CD14-positive monocyte (primary cell): ENCODE measurements at regions not wholly inside any gene's neighbourhood (a gene's known extent, or its start where the extent isn't known, plus 50 kb on each side); places are given as distances from the start of the nearest gene placed in this dataset.

Source experiments
- DNase-seq, 3 donors: peaks; one replicate each; pipeline ENCODE4 v3.0.0-alpha.2; 2011 to 2022
- H2AFZ ChIP-seq: 2 replicates; pipeline ENCODE4 v1.6.0; 2012; ENCODE audit warnings: mild to moderate bottlenecking, low read depth, low read length, inconsistent platforms; ENCODE audit not compliant: insufficient read depth, poor library complexity, severe bottlenecking
- H3K27ac ChIP-seq, 2 donors: 1 replicate in 1 of 2; 2 replicates in 1 of 2; pipeline ENCODE4 v1.5.1; 2012 to 2013; ENCODE audit warnings: low read length in 2 of 2, control low read depth in 1 of 2, inconsistent platforms in 1 of 2, low read depth in 1 of 2, mild to moderate bottlenecking in 1 of 2
- H3K27me3 ChIP-seq, 2 donors: one replicate each; pipeline versions ENCODE4 v1.6.0 to v1.6.1; 2011 to 2013; ENCODE audit warnings: low read length in 2 of 2; ENCODE audit not compliant: control insufficient read depth in 2 of 2, insufficient read depth in 2 of 2
- H3K36me3 ChIP-seq, 2 donors: replicated peaks in 1 of 2; 1 replicate in 1 of 2; 2 replicates in 1 of 2; pipeline versions ENCODE4 v1.5.1 to v1.6.1; 2012 to 2013; ENCODE audit warnings: low read length in 2 of 2, control low read depth in 1 of 2, inconsistent platforms in 1 of 2, mild to moderate bottlenecking in 1 of 2; ENCODE audit not compliant: insufficient read depth in 2 of 2, control insufficient read depth in 1 of 2
- H3K4me1 ChIP-seq, 2 donors: 1 replicate in 1 of 2; 2 replicates in 1 of 2; pipeline versions ENCODE4 v1.5.1 to v1.6.1; 2012 to 2013; ENCODE audit warnings: low read length in 2 of 2, control low read depth in 1 of 2, inconsistent platforms in 1 of 2, mild to moderate bottlenecking in 1 of 2, moderate library complexity in 1 of 2; ENCODE audit not compliant: insufficient read depth in 2 of 2, control insufficient read depth in 1 of 2
- H3K4me2 ChIP-seq: replicated peaks from 2 replicates; pipeline ENCODE3; 2012; ENCODE audit warnings: low read length, moderate library complexity, mild to moderate bottlenecking; ENCODE audit not compliant: poor library complexity, severe bottlenecking; ENCODE audit errors: extremely low read depth
- H3K4me3 ChIP-seq, 3 experiments: fragments of 200-600 bp in 1 of 3; sonication (generic) in 1 of 3; replicated peaks in 1 of 3; 1 replicate in 2 of 3; 2 replicates in 1 of 3; pipeline ENCODE4 v1.5.1; 2011 to 2013; ENCODE audit warnings: low read length in 3 of 3, mild to moderate bottlenecking in 3 of 3, control low read depth in 2 of 3, low read depth in 2 of 3, inconsistent platforms in 1 of 3, moderate library complexity in 1 of 3
- H3K79me2 ChIP-seq: 2 replicates; pipeline ENCODE4 v1.6.0; 2012; ENCODE audit warnings: mild to moderate bottlenecking, control low read depth, inconsistent platforms, low read length, moderate library complexity; ENCODE audit not compliant: insufficient read depth
- H3K9ac ChIP-seq: 2 replicates; pipeline ENCODE4 v1.6.0; 2017; ENCODE audit warnings: low read length, mild to moderate bottlenecking; ENCODE audit not compliant: insufficient read depth, poor library complexity, severe bottlenecking
- H3K9me3 ChIP-seq, 2 donors: replicated peaks in 1 of 2; 1 replicate in 1 of 2; 2 replicates in 1 of 2; pipeline versions ENCODE4 v1.5.1 to v1.6.1; 2012 to 2013; ENCODE audit warnings: low read length in 2 of 2, control low read depth in 1 of 2; ENCODE audit not compliant: control insufficient read depth in 1 of 2, insufficient read depth in 1 of 2
- H4K20me1 ChIP-seq: 2 replicates; pipeline ENCODE4 v1.6.0; 2012; ENCODE audit warnings: mild to moderate bottlenecking, low read length, control low read depth, moderate library complexity; ENCODE audit not compliant: insufficient read depth
- H3K27ac Mint-ChIP-seq, 7 donors: one replicate each; pipeline ENCODE4 v1.8.0; 2020; ENCODE audit warnings: mild to moderate bottlenecking in 7 of 7, mixed read lengths in 7 of 7, moderate library complexity in 6 of 7, inconsistent platforms in 2 of 7
- H3K27me3 Mint-ChIP-seq, 3 donors: one replicate each; pipeline ENCODE4 v1.8.0; 2021 to 2022; ENCODE audit warnings: low read depth in 3 of 3, mild to moderate bottlenecking in 3 of 3, mixed read lengths in 3 of 3, moderate library complexity in 3 of 3, inconsistent platforms in 1 of 3
- H3K36me3 Mint-ChIP-seq, 2 donors: one replicate each; pipeline ENCODE4 v1.8.0; 2020; ENCODE audit warnings: mixed read lengths in 2 of 2, inconsistent platforms in 1 of 2, mild to moderate bottlenecking in 1 of 2
- H3K4me1 Mint-ChIP-seq: one replicate; pipeline ENCODE4 v1.8.0; 2020; ENCODE audit warnings: mild to moderate bottlenecking, mixed read lengths
- H3K4me3 Mint-ChIP-seq, 2 donors: one replicate each; pipeline ENCODE4 v1.8.0; 2020; ENCODE audit warnings: mild to moderate bottlenecking in 2 of 2, mixed read lengths in 2 of 2, moderate library complexity in 1 of 2
- H3K9me3 Mint-ChIP-seq, 7 donors: one replicate each; pipeline ENCODE4 v1.8.0; 2020 to 2022; ENCODE audit warnings: mixed read lengths in 7 of 7, mild to moderate bottlenecking in 6 of 7, moderate library complexity in 6 of 7, inconsistent platforms in 2 of 7
- WGBS: methylation state at CpG from one replicate; pipeline ENCODE4 v1.1.5; 2013; ENCODE audit warnings: missing lambda C conversion rate; ENCODE audit not compliant: insufficient coverage; 5-methylcytosine and 5-hydroxymethylcytosine counted together
- intact Hi-C, 2 donors: fragments of 100-400 bp; cut with micrococcal nuclease; formaldehyde crosslinking; loops; one replicate each; pipeline versions ENCODE4 v1.15.0 to v1.15.1; 2023
- TF ChIP-seq, protein P1 (sequence below): fragments of 200-600 bp; IDR thresholded peaks from one replicate; pipeline ENCODE4 v1.8.0; 2022; ENCODE audit warnings: antibody characterized with exemption, mild to moderate bottlenecking

DNA sequence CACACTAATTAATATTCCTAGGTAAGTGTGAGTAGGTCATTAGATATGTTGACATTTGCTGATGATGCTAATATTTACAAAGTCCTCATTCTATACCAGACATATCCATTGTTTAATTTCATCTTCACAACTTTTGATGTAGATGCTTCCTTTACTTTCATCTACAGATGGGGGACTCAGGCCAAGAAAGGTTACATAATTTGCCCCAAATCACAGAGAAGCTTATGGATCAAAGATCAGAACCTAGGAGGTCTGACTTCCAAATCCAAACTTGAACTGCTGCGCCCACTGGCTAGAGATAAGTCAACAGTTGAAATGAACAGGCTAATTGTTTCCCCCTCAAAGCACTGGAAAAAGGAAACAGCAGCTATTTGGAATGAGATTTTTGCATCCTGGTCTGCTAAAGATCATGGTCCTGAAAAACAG lies 95.6 kb upstream of the TMEM178A start:
- peaks cover 2 to 3% of the 10 kb centered on the region in 2 donors for H3K9me3 ChIP-seq
- H3K36me3 ChIP-seq, result no peaks in the 10 kb centered on the region
- no peaks in the 10 kb centered on the region for H3K4me1 Mint-ChIP-seq
- H3K27me3 Mint-ChIP-seq, result peaks cover 0 to 2% (median 1%) of the 10 kb centered on the region in 3 donors
- H3K27ac Mint-ChIP-seq, result no peak overlapping the region
- WGBS, result no CpG with 5 or more reads among the region's 1 CpG
- DNase-seq, result no peak
- no peaks in the 10 kb centered on the region for H4K20me1 ChIP-seq
- TF ChIP-seq, protein P1, sequence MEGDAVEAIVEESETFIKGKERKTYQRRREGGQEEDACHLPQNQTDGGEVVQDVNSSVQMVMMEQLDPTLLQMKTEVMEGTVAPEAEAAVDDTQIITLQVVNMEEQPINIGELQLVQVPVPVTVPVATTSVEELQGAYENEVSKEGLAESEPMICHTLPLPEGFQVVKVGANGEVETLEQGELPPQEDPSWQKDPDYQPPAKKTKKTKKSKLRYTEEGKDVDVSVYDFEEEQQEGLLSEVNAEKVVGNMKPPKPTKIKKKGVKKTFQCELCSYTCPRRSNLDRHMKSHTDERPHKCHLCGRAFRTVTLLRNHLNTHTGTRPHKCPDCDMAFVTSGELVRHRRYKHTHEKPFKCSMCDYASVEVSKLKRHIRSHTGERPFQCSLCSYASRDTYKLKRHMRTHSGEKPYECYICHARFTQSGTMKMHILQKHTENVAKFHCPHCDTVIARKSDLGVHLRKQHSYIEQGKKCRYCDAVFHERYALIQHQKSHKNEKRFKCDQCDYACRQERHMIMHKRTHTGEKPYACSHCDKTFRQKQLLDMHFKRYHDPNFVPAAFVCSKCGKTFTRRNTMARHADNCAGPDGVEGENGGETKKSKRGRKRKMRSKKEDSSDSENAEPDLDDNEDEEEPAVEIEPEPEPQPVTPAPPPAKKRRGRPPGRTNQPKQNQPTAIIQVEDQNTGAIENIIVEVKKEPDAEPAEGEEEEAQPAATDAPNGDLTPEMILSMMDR, result no peak
- peaks cover 0 to 8% (median 4%) of the 10 kb centered on the region in 7 donors for H3K9me3 Mint-ChIP-seq
- H3K4me1 ChIP-seq, result no peaks in the 10 kb centered on the region
- no peaks in the 10 kb centered on the region for H3K79me2 ChIP-seq
- H3K27ac ChIP-seq, result no peak overlapping the region
- no peak overlapping the region for H2AFZ ChIP-seq
- H3K9ac ChIP-seq, result no peak overlapping the region
- intact Hi-C loops, result no loop called here
- no peaks in the 10 kb centered on the region for H3K36me3 Mint-ChIP-seq
- H3K4me2 ChIP-seq, result no peak overlapping the region
- no peaks in the 10 kb centered on the region for H3K27me3 ChIP-seq
- H3K4me3 ChIP-seq, result no peak overlapping the region
- H3K4me3 Mint-ChIP-seq, result no peak overlapping the region

DNA sequence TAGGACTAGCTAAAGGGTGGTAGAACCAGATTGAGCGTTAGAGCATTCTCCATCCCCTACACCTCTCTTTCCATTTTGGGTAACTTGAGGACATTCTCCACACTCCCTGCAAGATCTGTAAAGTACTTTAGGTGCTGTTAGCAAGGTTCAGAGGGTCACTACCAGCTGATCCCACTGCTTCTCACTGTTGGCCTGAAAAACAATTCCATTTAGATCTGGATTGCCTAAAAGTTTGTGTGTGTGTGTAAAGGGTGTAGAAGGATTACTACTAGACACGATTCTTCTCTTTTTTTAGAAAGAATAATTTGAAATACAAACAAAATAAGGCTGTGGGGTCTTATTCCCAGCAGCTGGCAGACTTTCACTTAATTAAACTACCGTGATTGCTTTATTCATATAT lies 95.1 kb upstream of the TMEM178A start:
- H3K27me3 ChIP-seq, result no peaks in the 10 kb centered on the region
- Mint-ChIP-seq H3K27ac (no peak overlapping the region), H3K4me1 (no peaks in the 10 kb centered on the region), H3K36me3 (no peaks in the 10 kb centered on the region), H3K9me3 (peaks cover 0 to 6% (median 3%) of the 10 kb centered on the region in 7 donors), H3K27me3 (peaks cover 0 to 2% (median 1%) of the 10 kb centered on the region in 3 donors), H3K4me3 (no peak overlapping the region)
- TF ChIP-seq, protein P1, result no peak
- DNase-seq, result no peak
- H2AFZ ChIP-seq, result no peak overlapping the region
- WGBS, result 100% methylated on average over 1 of the region's 3 CpGs
- H3K4me1 ChIP-seq, result no peaks in the 10 kb centered on the region
- H3K36me3 ChIP-seq, result no peaks in the 10 kb centered on the region
- no peak overlapping the region for H3K4me3 ChIP-seq
- intact Hi-C loops, result no loop called here
- no peak overlapping the region for H3K4me2 ChIP-seq
- H3K9ac ChIP-seq, result no peak overlapping the region
- no peaks in the 10 kb centered on the region for H3K9me3 ChIP-seq
- no peaks in the 10 kb centered on the region for H3K79me2 ChIP-seq
- no peaks in the 10 kb centered on the region for H4K20me1 ChIP-seq
- H3K27ac ChIP-seq, result no peak overlapping the region
